ENCODE measurements at regions not wholly inside any gene's neighbourhood (a gene's known extent, or its start where the extent isn't known, plus 50 kb on each side); places are given as distances from the start of the nearest gene placed in this dataset.

- no peak overlapping the region for H3K27ac ChIP-seq
- TF ChIP-seq, protein P1, sequence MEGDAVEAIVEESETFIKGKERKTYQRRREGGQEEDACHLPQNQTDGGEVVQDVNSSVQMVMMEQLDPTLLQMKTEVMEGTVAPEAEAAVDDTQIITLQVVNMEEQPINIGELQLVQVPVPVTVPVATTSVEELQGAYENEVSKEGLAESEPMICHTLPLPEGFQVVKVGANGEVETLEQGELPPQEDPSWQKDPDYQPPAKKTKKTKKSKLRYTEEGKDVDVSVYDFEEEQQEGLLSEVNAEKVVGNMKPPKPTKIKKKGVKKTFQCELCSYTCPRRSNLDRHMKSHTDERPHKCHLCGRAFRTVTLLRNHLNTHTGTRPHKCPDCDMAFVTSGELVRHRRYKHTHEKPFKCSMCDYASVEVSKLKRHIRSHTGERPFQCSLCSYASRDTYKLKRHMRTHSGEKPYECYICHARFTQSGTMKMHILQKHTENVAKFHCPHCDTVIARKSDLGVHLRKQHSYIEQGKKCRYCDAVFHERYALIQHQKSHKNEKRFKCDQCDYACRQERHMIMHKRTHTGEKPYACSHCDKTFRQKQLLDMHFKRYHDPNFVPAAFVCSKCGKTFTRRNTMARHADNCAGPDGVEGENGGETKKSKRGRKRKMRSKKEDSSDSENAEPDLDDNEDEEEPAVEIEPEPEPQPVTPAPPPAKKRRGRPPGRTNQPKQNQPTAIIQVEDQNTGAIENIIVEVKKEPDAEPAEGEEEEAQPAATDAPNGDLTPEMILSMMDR (conservative IDR thresholded peaks at IDR 0.05) = no peak
Observed at GRCh38 chr22:49476176-49476575, 351.5 kb downstream of the BRD1 start.

GRCh38 chr22:49475253-49475652 lies 352.4 kb downstream of the BRD1 start:
- no peak overlapping the region for H3K27ac ChIP-seq
- TF ChIP-seq, protein P1 (conservative IDR thresholded peaks at IDR 0.05) = no peak

GRCh38 chr22:49473286-49473685 lies 354.4 kb downstream of the BRD1 start:
- no peak overlapping the region for H3K27ac ChIP-seq
- TF ChIP-seq, protein P1 (conservative IDR thresholded peaks at IDR 0.05) = no peak

GRCh38 chr22:49470741-49471503 lies 356.8 kb downstream of the BRD1 start:
- TF ChIP-seq, protein P1 (conservative IDR thresholded peaks at IDR 0.05) = no peak
- H3K27ac ChIP-seq = no peak overlapping the region

- TF ChIP-seq, protein P1 (conservative IDR thresholded peaks at IDR 0.05) = no peak
- no peak overlapping the region for H3K27ac ChIP-seq
Observed at GRCh38 chr22:49469896-49470740, 357.6 kb downstream of the BRD1 start.

DNA sequence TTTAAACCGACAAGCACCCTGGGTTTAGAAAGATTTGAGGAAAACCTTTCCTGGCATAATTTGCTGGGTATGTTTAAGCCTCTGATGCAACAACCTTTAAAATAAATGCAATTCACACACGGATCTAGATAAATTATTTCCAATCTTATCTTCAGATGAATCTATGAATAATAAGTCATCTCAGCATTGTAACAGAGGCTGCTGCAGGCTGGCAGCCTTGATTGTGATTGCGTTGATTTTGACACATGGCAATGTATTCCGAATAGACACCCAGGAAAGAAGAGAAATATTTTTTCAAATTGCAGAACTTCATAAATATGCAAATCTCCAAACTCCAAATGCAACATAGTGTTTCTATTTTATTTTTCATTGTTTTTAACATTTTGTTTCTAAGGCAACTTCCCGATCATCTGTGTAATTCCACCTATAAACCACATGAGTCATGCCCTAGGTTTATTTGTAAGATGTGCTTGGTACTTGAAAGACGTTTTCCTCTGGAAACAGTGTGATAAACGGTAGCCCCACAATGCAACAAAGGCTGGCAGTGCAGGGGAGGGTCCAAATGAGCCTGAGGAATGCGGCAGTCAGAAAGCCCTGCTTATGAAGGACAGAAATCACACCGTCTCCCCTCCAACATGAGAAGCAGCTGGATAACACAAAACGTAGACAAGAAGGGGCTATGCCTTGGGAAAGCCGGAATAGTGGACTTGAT lies 359.0 kb downstream of the BRD1 start:
- TF ChIP-seq, protein P1 (conservative IDR thresholded peaks at IDR 0.05) = no peak
- no peak overlapping the region for H3K27ac ChIP-seq

Measured in VCaP (cell line).